SIG-M5 treated with dmso at 0.1 percent for 504 hours (cell line): ENCODE measurements at regions not wholly inside any gene's neighbourhood (a gene's known extent, or its start where the extent isn't known, plus 50 kb on each side); places are given as distances from the start of the nearest gene placed in this dataset.

Source experiments
- DNase-seq: peaks from one replicate; lab custom pipeline; 2025; ENCODE audit not compliant: unreplicated experiment; lab: John Stamatoyannopoulos, UW

DNA sequence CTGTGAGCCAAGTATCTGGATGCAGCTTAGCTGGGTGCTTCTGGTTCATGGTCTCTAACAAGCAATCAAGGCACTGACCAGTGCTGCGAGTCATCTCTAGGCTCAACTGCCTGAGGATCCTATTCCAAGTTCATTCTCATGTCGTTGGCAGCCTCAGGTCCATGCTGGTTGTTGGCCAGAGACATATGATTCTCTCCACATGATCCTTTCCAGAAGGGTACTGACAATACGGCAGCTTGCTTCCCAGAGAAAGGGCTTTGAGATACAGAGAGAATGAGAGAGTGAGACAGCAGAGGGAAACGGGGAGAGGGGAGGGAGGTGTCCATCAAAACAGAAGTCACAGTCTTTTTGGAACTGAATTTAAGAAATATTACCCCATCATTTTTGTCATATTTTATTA lies 405.6 kb downstream of the XPNPEP1 start:
- DNase-seq = no peak

- DNase-seq = no peak
Measured at GRCh38 chr10:109504401-109504800, 418.9 kb downstream of the XPNPEP1 start.

- DNase-seq = no peak
Measured at GRCh38 chr10:109487691-109488090, 435.6 kb downstream of the XPNPEP1 start.

DNA sequence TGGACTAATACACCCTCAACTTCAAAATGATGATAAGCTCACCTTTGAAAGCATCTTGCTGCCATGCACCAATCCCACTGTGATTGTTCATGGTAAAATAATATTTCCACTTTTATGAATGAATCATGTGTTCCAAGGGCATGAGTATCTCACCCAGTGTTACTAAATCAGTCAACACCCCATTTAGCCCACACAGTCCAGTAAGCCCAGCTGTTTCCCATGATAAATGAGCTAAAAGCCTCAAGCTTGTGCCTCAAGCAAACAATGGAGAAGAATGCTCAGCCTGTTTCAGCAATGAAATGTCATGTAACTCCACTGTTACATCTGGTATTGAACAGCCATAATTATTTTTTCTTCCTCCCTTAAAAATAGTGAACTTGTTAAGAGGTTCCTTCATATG lies 442.5 kb downstream of the XPNPEP1 start:
- no peak for DNase-seq

- DNase-seq = no peak
Measured at GRCh38 chr10:109475711-109476421, 447.4 kb downstream of the XPNPEP1 start.

- no peak for DNase-seq
Measured at GRCh38 chr10:109474812-109475211, 448.5 kb downstream of the XPNPEP1 start.

- no peak for DNase-seq
Measured at GRCh38 chr10:109474261-109474660, 449.1 kb downstream of the XPNPEP1 start.

- no peak for DNase-seq
Measured at GRCh38 chr10:109467551-109467950, 455.8 kb downstream of the XPNPEP1 start.

GRCh38 chr10:109464949-109465348 lies 458.4 kb downstream of the XPNPEP1 start:
- no peak for DNase-seq

DNA sequence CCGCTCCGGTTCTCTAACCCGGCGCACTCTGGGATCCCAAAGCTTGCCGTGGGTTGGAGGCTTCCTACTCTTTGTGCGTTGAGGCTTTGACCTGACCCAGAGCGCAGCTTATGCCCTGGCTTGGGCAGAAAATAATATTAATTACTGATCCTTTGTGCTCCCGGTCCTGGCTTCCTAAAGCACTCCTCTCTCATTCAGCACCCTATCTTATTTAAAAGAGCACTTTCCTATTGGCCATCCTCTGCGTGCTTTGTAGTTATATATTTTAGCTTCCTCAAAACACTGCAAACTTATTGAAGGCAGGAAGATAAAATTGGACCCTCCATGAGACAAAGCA lies 466.0 kb downstream of the XPNPEP1 start:
- no peak for DNase-seq

DNA sequence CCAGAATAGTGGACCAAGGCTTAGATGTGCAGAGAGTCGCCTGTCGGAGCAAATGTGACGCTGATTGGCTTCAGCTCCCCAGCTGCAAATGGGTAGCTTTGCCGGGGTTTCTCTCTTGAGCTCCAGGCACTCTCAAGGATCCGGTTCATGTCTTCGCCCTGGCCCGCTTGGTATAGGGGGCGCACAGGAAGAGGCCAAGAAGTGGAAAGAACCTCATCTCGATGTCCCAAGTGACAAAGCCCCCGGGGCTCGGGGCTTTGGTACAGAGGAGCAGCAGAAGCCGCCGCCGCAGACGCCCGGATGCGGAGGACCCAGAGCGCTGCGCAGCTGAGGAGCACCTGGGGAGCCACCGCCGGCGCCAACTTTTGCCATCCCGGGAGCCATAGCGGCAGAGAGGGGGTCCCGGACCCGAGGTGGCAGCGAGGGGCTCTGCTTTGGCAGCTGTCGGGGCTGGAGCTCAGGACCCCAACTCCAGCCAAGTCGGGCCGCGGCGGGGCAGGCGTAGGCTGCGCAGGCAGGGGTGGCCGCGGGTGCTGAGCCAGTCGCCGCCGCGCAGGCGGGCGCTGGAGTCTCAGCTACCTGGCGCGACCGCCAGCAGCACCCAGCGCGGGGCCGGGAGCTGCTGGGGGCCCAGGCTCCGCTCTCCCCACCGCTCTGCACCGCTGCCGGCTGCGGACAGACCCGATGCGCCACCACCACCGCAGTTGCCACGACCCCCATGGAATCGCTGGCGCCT lies 466.6 kb downstream of the XPNPEP1 start:
- DNase-seq = no peak

- DNase-seq = no peak
Measured at GRCh38 chr10:109454691-109455090, 468.6 kb downstream of the XPNPEP1 start.

DNA sequence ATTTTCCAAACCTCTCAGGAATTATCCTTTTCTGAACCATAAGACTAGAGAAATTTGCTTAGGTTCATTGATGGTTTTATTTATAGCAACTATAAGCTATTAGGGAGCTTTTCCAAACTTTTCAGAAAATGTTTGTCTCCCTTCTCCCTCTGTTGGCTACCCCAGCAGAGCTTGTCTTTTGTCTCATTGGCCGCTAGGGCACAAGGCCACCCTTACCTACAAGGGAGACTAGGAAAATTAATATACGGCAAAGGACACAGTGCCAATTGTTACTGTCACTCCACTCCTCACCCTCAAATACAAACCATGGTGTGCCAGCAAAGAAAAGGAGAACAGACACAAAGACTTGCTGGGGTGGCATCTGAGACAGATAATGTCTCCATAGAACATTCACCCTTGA lies 471.4 kb downstream of the XPNPEP1 start:
- DNase-seq = no peak

DNA sequence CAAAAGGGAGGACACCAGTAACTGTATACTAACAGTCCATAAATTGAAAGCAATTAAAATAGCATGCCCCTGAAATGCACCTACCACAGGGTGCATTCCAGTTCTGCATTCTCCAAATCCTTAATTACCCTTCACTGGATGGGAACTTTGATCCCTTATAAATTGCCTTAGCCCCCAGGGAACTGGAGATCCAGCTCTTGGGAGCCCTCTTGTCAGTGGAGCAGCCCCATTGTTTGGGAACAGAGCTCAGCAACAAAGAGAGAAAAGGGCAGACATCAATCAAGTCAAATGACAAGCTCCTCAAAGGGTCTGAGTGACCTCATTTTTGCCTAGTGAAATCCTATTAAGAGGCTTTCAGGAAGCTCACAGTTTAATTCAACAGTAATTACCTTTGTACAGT lies 472.6 kb downstream of the XPNPEP1 start:
- no peak for DNase-seq

DNA sequence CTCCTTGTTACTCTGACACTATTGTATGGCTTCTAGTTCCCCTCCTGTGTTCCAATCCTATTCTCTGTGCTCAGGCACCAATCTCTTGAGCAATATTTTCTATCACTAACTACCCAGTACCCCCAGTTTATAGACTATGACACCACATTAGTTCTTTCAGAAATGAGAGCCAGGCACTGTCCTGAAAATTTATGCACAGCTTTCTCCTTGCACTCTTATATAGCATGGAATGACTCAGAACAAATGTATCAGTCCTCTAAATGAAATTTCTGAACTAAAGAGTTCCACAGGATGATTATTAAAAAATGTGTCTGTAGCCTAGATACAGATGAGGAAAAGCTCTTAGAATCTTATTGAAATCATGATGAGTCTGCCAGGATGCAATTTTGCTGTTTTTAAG lies 489.9 kb downstream of the XPNPEP1 start:
- no peak for DNase-seq

GRCh38 chr10:109432281-109432680 lies 491.0 kb downstream of the XPNPEP1 start:
- no peak for DNase-seq

DNA sequence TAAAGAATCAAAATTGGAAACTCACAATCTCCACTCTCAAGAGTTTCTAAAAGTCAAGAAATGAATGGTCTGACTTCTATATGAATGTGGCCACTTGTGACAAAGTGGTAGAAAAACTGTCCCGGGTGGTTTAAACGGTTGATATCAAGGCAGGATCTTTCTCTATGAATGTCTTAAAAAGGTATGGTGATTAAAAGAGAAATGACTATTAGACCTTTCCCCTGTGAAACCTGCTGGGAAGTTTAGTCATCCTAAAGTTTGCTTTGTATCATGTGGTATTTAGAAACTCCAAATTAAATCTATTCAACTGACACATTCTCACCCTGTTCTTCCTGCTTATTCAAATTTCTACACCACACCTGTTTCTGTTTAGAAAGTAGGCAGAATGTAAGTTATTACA lies 492.5 kb downstream of the XPNPEP1 start:
- DNase-seq = no peak

DNA sequence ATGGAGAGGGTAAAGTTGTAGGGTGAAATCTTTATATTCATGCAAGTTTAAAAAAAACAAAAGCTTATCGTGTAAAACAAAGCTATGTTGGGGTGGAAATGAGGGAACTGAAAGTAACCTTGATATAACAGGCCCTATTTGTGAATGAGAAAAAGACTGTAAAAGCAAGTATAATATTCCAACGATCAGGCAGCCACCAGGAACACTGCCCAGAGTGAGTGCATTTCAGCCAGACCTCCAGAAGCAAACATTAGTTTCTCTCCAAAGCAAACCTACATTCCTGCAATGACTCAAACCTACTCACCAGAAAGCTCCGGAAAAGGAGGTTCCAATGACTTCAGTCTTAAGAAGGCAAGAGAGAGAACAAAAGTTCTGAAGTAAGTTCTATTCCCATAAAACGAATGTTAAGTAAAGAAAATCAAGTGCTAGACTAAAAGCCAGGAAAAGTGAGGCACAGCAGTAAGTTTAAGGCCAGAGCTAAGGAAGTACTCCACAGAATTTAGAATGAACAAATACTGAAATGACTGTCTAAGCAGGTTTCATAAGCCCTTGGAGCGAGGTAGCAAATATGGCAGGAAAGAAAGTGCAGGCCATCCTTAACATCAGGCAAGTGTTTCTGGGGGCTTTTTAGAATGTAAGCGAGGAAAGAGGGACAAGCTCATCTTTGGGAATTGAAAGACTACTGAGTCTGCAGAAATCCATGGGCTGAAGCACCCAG lies 493.1 kb downstream of the XPNPEP1 start:
- no peak for DNase-seq

- no peak for DNase-seq
Measured at GRCh38 chr10:109428775-109429491, 494.4 kb downstream of the XPNPEP1 start.

GRCh38 chr10:109427411-109427810 lies 495.9 kb downstream of the XPNPEP1 start:
- DNase-seq = peak; percentile 1

GRCh38 chr10:109426987-109427386 lies 496.3 kb downstream of the XPNPEP1 start:
- DNase-seq = no peak

DNA sequence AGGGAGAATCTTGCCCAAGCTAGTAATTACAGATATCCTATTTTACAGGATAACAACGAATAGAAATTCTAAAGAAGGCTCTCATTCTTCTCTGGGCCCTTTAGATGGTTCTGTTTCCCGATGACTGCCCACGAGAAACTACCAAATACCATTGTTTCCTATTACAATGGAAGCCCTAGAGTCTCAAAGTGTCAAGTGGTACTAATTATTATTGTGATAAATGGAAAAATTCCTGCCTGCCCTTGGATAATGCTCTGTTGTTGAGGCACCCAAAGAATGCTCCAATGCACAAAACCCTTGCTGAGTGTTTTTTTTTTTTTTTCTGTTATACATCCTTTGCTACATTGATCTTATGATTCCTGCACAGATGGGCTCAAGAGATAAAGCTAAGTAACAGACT lies 504.5 kb downstream of the XPNPEP1 start:
- DNase-seq = no peak
